PFSK-1 (cell line): ENCODE measurements at regions not wholly inside any gene's neighbourhood (a gene's known extent, or its start where the extent isn't known, plus 50 kb on each side); places are given as distances from the start of the nearest gene placed in this dataset.

Experiments used
- POLR2AphosphoS5 ChIP-seq: IDR thresholded peaks from 2 replicates; pipeline ENCODE4 v1.6.1; 2012; ENCODE audit warnings: low read depth, mild to moderate bottlenecking, control low read depth, low read length, moderate library complexity
- TAF1 ChIP-seq: IDR thresholded peaks from 2 replicates; pipeline ENCODE4 v1.6.1; 2012; ENCODE audit warnings: low read length, control low read depth, borderline replicate concordance; ENCODE audit not compliant: insufficient read depth

DNA sequence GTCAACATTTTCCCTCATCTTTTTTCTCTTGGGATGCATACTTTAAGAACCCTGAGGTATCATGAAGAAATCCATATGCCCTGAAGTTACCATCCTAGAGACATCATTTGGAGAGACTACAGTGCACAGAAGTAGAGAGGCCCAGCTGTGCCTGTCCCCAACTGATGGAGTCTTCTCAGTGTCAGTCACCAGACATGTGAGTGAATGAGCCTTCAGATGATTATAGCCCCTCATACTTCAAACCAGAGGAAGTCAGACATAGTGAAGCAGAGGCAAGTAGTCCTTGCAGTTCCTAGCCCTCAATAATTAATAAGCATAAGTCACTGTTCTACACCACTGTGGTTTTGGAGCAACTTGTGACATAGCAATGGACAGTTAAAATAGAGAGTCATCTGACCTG is 194.4 kb upstream of the ITGA4 start:
- TF ChIP-seq POLR2AphosphoS5: no peak
- no peak for TF ChIP-seq TAF1
